ENCODE measurements at regions not wholly inside any gene's neighbourhood (a gene's known extent, or its start where the extent isn't known, plus 50 kb on each side); places are given as distances from the start of the nearest gene placed in this dataset.

DNA sequence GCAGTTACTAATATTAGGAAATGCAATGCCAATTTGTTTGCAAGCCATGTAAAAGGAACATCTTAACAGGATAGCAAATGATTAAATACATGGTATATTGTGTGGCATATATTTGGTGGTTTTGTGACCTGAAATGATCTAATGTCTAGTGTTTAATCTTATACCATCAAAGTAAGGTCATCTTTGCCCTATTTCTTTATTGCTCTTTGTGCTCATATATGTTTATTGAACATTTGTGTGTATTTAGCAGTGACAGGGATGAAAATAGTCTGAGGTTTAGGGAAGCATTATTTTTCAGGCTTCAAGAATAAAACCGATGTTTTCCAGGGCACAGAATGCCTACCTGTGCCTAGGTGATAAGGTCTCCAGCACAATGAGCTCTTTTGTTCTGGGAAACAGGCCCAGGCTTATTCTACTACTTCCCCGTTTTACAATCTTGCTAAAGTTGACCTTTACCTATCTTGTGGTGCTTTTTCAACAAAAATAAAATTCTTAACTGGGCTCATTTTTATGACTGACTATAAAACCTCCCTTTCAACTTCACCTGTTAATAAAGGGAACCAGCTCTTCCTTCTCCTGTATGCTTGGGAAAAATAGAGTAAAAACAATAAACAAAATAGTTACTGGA is 105.6 kb upstream of the ANKH start:
- no peak overlapping the region for H2BK120ac ChIP-seq (ENCODE audit: low read depth, low read length)
- no peak overlapping the region for H3K9ac ChIP-seq (ENCODE audit: low read depth, low read length)
- H3K14ac ChIP-seq (replicated peaks; ENCODE audit: low read depth, low read length): no peak overlapping the region
- intact Hi-C loops (cut with micrococcal nuclease): no loop called here
- DNase-seq: no peak
- CTCF ChIA-PET: no interaction called here
- no peak overlapping the region for H4K91ac ChIP-seq (ENCODE audit: insufficient read depth, low read depth, low read length)
- no peak overlapping the region for H2AK5ac ChIP-seq (ENCODE audit: low read depth, low read length)
- H4K5ac ChIP-seq (ENCODE audit: low read depth, low read length): no peak overlapping the region
- no peak overlapping the region for H2BK20ac ChIP-seq (ENCODE audit: low read depth, low read length)
- H2AFZ ChIP-seq (replicated peaks; ENCODE audit: low read length, poor library complexity): no peak overlapping the region
- H3K9me3 ChIP-seq (ENCODE audit: control insufficient read depth, insufficient read depth, low read length): no peaks in the 10 kb centered on the region; the same call in 1 of the 2 replicates
- dilution Hi-C loops (cut with HindIII; ENCODE audit: low sequenced_read_pairs, unreplicated experiment): no loop called here
- H3K56ac ChIP-seq (ENCODE audit: extremely low read depth, insufficient read depth, low read length): no peak overlapping the region
- no peaks in the 10 kb centered on the region for H3K4me1 ChIP-seq (ENCODE audit: control insufficient read depth, insufficient read depth, low read length)
- no peak overlapping the region for H2BK5ac ChIP-seq (ENCODE audit: low read depth, low read length, poor library complexity, severe bottlenecking)
- WGBS, 2 experiments (ENCODE audit: extremely low coverage in 2 of 2, insufficient read length in 1 of 2): no CpG with 5 or more reads among the region's 2 CpGs
- no peak overlapping the region for H3K4me2 ChIP-seq (ENCODE audit: low read depth, low read length)
- no peak overlapping the region for H3K18ac ChIP-seq (ENCODE audit: low read depth, low read length)
- POLR2A ChIA-PET (ENCODE audit: unreplicated experiment): no interaction called here
- H3K79me1 ChIP-seq (ENCODE audit: low read depth in 1 of 2, low read length in 2 of 2): no peaks in the 10 kb centered on the region
- in situ Hi-C loops (cut with MboI; ENCODE audit: low sequenced_read_pairs): no loop called here
- no peak overlapping the region for H3K4me3 ChIP-seq (ENCODE audit: insufficient read depth, low read depth, low read length)
- H3K27me3 ChIP-seq (ENCODE audit: control insufficient read depth, insufficient read depth, low read length): peaks cover 32% of the 10 kb centered on the region
- no peak overlapping the region for H3K23ac ChIP-seq (ENCODE audit: low read depth, low read length)
- no peaks in the 10 kb centered on the region for H3K36me3 ChIP-seq (ENCODE audit: control insufficient read depth, insufficient read depth, low read length)
- no peaks in the 10 kb centered on the region for H4K20me1 ChIP-seq (ENCODE audit: insufficient read depth, low read length)
- no peak overlapping the region for H2BK15ac ChIP-seq (ENCODE audit: low read depth, low read length)
- TF ChIP-seq RCOR1 (IDR thresholded peaks at IDR 0.05; ENCODE audit: insufficient replicate concordance, low read length) (no peak), MAZ (IDR thresholded peaks at IDR 0.05; ENCODE audit: borderline replicate concordance, low read depth, low read length) (no peak), CHD1 (IDR thresholded peaks at IDR 0.05; ENCODE audit: low read depth, low read length) (no peak), SMC3 (IDR thresholded peaks at IDR 0.05; ENCODE audit: low read depth, low read length) (no peak), RAD21 (IDR thresholded peaks at IDR 0.05; ENCODE audit: low read length) (no peak), USF2 (IDR thresholded peaks at IDR 0.05; ENCODE audit: low read depth, low read length) (no peak), POLR2A (IDR thresholded peaks at IDR 0.05; ENCODE audit: low read depth, low read length) (no peak), BHLHE40 (IDR thresholded peaks at IDR 0.05; ENCODE audit: low read depth, low read length) (no peak), RFX5 (IDR thresholded peaks at IDR 0.05; ENCODE audit: low read depth, low read length) (no peak), CEBPB (IDR thresholded peaks at IDR 0.05; ENCODE audit: low read depth, low read length) (no peak), FOS (IDR thresholded peaks at IDR 0.05; ENCODE audit: low read depth, low read length) (no peak), MAFK (IDR thresholded peaks at IDR 0.05; ENCODE audit: low read depth, low read length) (no peak), NFE2L2 (IDR thresholded peaks at IDR 0.05; ENCODE audit: low read depth, low read length) (no peak), MXI1 (IDR thresholded peaks at IDR 0.05; ENCODE audit: borderline replicate concordance, low read depth, low read length) (no peak)
- TF ChIP-seq, protein P1, sequence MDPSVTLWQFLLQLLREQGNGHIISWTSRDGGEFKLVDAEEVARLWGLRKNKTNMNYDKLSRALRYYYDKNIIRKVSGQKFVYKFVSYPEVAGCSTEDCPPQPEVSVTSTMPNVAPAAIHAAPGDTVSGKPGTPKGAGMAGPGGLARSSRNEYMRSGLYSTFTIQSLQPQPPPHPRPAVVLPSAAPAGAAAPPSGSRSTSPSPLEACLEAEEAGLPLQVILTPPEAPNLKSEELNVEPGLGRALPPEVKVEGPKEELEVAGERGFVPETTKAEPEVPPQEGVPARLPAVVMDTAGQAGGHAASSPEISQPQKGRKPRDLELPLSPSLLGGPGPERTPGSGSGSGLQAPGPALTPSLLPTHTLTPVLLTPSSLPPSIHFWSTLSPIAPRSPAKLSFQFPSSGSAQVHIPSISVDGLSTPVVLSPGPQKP (IDR thresholded peaks at IDR 0.05; ENCODE audit: borderline replicate concordance, low read depth, low read length): no peak
- TF ChIP-seq, protein P2, sequence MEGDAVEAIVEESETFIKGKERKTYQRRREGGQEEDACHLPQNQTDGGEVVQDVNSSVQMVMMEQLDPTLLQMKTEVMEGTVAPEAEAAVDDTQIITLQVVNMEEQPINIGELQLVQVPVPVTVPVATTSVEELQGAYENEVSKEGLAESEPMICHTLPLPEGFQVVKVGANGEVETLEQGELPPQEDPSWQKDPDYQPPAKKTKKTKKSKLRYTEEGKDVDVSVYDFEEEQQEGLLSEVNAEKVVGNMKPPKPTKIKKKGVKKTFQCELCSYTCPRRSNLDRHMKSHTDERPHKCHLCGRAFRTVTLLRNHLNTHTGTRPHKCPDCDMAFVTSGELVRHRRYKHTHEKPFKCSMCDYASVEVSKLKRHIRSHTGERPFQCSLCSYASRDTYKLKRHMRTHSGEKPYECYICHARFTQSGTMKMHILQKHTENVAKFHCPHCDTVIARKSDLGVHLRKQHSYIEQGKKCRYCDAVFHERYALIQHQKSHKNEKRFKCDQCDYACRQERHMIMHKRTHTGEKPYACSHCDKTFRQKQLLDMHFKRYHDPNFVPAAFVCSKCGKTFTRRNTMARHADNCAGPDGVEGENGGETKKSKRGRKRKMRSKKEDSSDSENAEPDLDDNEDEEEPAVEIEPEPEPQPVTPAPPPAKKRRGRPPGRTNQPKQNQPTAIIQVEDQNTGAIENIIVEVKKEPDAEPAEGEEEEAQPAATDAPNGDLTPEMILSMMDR (conservative IDR thresholded peaks at IDR 0.05; ENCODE audit: low read depth, low read length): no peak
- no peak overlapping the region for H3K27ac ChIP-seq (ENCODE audit: insufficient read depth, low read length)
- no peak overlapping the region for H2AK9ac ChIP-seq (replicated peaks; ENCODE audit: low read depth, low read length, poor library complexity)
- H3K9me1 ChIP-seq (ENCODE audit: insufficient read depth, low read length): no peaks in the 10 kb centered on the region
- ATAC-seq (ENCODE audit: low read depth): no peak
- no TSS peak for BruUV-seq (replicated peaks)
- no peak overlapping the region for H4K8ac ChIP-seq (ENCODE audit: low read depth in 2 of 2, low read length in 2 of 2)
- H3K4ac ChIP-seq (ENCODE audit: low read depth, low read length): no peak overlapping the region

Data from IMR-90 (cell line).